ENCODE measurements at regions not wholly inside any gene's neighbourhood (a gene's known extent, or its start where the extent isn't known, plus 50 kb on each side); places are given as distances from the start of the nearest gene placed in this dataset.

DNA sequence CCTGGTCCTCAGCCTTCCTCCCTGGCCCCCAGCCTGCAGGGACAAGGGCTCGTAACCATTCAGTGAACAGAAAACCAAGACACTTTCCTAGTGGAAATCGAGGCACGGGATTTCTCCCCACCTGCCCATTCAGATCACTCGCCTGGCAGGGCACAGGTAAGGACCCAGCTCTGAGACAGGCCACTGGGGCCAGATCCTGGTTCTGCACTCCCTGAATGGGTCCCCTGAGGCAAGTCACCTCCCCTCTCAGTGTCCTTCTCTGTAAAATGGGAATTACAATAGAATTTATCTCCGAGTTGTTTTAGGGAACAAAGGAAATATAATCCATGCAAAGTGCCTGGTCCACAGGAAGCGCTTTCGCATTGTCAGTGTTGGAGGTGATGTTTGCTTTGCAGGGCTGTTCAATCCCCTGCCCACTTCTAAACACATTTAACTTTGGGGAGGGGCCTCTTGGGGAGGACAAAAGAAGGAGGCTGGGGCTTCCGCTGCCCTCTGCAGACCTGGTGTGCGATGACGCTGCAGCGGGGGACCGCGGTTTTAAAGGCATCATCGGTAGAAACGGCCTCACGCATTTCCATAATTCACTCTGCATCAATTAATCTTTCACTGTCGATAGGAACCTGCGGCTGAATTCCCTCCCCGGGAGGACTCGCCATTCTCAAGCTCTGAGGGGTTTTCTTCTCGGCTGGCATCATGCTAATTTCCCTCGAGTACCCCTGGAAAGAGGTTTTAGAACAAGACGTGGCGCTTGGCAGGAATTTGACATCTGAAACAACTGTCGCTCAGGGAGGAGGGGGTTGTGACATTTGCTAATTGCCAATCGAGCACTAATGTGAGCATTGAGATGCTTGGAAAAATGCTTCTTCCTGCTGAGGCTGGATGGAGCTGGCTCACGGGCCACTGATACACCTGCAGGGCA, 70.4 kb upstream of the FGF3 start:
- ATAC-seq = no peak
- H3K27me3 ChIP-seq = peaks cover 4 to 17% (median 11%) of the 10 kb centered on the region in 3 donors

DNA sequence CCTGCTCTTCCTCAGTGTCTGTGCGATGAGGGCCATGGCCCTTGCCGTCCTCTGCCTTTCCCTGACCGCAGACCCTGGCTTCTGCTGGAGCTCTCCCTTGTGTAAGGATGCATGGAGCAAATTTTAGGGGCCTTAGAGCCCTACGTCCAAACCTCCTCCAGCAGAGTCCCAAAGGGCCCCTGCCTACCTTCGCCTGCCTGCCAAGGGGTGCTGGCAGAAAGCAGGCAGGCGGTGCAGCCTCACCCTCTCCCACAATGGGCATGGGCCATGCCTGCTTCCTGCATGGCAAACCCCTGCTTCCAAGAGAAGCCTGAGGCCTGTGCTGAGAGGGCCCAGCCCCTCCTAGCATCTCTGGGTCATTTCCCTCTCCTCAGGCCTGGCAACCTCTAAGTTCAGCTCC, 71.3 kb upstream of the FGF3 start:
- in situ Hi-C loops (cut with MboI; ENCODE audit: low sequenced_read_pairs in 4 of 4) (loop anchor here in 2 of 4 donors (10.0 to 25.0 kb wide), 2 partner anchors 196 to 203 kb away; partner anchors contain the start of gene LTO1 (in 1 of the 2)), intact Hi-C loops (cut with DNase I; ENCODE audit: low total_unique reads) (no loop called here)
- no peaks in the 10 kb centered on the region for H3K4me1 ChIP-seq
- ATAC-seq (no peak), DNase-seq (no peak)
- no peak for TF ChIP-seq POLR2A (IDR thresholded peaks at IDR 0.05)
- TF ChIP-seq, protein P1, sequence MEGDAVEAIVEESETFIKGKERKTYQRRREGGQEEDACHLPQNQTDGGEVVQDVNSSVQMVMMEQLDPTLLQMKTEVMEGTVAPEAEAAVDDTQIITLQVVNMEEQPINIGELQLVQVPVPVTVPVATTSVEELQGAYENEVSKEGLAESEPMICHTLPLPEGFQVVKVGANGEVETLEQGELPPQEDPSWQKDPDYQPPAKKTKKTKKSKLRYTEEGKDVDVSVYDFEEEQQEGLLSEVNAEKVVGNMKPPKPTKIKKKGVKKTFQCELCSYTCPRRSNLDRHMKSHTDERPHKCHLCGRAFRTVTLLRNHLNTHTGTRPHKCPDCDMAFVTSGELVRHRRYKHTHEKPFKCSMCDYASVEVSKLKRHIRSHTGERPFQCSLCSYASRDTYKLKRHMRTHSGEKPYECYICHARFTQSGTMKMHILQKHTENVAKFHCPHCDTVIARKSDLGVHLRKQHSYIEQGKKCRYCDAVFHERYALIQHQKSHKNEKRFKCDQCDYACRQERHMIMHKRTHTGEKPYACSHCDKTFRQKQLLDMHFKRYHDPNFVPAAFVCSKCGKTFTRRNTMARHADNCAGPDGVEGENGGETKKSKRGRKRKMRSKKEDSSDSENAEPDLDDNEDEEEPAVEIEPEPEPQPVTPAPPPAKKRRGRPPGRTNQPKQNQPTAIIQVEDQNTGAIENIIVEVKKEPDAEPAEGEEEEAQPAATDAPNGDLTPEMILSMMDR (IDR thresholded peaks at IDR 0.05 in 4 of 5, conservative IDR thresholded peaks at IDR 0.05 in 1 of 5) = no peak
- H3K36me3 ChIP-seq = no peaks in the 10 kb centered on the region
- H3K4me3 ChIP-seq = no peak overlapping the region
- H3K27ac ChIP-seq = no peak overlapping the region
- H3K9me3 ChIP-seq = no peaks in the 10 kb centered on the region
- peaks cover 4 to 20% (median 11%) of the 10 kb centered on the region in 3 donors for H3K27me3 ChIP-seq

More for the DNA sequence above, 70.4 kb upstream of the FGF3 start:
- intact Hi-C loops (cut with DNase I; ENCODE audit: low total_unique reads) = loop anchor here (5.0 kb wide), 1 partner anchor 187 kb away; the partner anchor contains the start of gene FGF19
- no peak for DNase-seq
- Histone ChIP-seq H3K9me3 (no peaks in the 10 kb centered on the region), H3K4me1 (no peaks in the 10 kb centered on the region), H3K36me3 (no peaks in the 10 kb centered on the region), H3K27ac (no peak overlapping the region), H3K4me3 (no peak overlapping the region)
- TF ChIP-seq POLR2A (IDR thresholded peaks at IDR 0.05) = no peak
- in situ Hi-C loops (cut with MboI; ENCODE audit: low sequenced_read_pairs in 4 of 4) = loop anchor here (5.0 to 25.0 kb wide), 4 partner anchors 195 to 207 kb away; partner anchors contain the start of gene LTO1 (in 1 of the 4)

DNA sequence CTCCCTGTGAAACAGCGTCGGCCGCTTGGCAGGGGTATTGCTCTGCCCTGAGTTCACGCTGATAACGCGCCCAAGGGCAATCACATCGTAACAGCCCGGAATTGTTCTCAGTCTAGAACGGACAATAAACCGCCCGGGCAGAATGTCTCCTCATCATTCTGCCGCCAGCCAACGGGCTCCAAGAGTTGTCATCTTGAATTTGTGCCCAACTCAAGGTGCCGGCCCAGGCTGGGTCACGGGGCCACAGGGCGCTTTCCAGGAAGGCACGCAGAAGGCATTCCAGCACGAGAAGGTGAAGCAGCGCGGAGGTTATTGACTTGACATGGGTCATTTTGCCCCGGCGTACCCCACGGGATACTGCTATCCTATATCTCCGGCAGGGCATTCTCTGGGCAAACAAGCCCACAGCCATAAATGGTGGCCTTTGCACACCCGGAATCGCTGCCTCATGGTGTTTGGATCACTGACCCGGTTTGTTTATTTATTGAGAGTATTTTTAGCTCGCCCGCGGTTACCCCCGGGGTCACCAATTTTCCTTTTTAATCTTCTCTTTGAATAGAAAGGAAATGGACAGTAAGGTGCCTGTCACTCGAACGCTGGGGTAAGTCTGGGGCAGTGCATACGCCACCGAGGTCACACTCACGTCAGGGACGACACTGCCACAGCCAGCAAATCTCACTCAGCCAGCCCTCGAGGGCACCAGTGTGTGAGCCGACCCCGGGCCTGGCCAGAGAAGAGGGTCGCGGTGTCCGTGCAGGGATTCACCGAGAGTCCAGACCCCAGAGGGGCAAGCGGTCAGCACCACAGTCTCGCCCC, 72.4 kb upstream of the FGF3 start:
- Histone ChIP-seq H3K4me3 (no peak overlapping the region), H3K4me1 (no peaks in the 10 kb centered on the region), H3K36me3 (no peaks in the 10 kb centered on the region), H3K27ac (no peak overlapping the region), H3K9me3 (no peaks in the 10 kb centered on the region), H3K27me3 (peaks cover 4 to 20% (median 11%) of the 10 kb centered on the region in 3 donors)
- DNase-seq = no peak
- intact Hi-C loops (cut with DNase I; ENCODE audit: low total_unique reads) (no loop called here), in situ Hi-C loops (cut with MboI; ENCODE audit: low sequenced_read_pairs in 4 of 4) (loop anchor here in 2 of 4 donors (10.0 to 25.0 kb wide), 2 partner anchors 197 to 204 kb away; partner anchors contain the start of gene LTO1 (in 1 of the 2))
- TF ChIP-seq, protein P1 (IDR thresholded peaks at IDR 0.05 in 4 of 5, conservative IDR thresholded peaks at IDR 0.05 in 1 of 5) = no peak
- TF ChIP-seq POLR2A (IDR thresholded peaks at IDR 0.05) = no peak
- no peak for ATAC-seq

DNA sequence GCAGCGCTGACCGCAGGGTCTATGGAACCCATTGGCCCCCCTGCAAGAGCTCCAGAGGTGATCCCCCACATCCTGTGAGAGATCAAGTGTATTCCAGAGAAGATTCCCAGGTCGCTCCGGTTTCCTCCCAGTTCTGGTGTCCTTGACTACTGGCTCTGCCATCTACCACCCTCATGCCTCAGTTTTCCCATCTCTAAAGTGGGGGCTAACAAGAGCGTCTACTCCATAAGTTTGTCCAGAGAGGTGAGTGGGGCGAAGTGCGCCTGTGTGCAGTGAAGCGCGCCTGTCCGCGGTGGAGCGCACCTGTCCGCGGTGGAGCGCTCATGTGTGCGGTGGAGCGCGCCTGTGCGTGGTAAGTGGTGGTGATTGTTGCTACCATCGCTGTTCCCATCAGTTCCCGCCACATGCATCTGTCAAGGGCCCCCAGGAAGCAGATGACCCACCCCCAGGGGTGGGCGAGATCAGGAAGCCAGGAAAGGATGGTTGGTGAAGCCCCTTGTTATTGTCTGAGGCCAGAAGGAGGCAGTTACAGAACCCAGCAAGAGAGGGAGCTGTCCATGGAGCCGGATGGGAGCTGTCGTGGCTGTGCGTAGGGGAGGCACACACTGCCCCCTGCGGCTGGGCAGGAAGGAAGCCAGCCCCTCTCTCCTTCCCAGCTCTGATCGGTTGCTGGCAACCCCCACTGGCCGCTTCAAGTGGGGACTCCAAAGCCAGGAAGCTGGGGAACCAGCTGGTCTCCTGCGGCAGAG, 73.2 kb upstream of the FGF3 start:
- H3K36me3 ChIP-seq = no peaks in the 10 kb centered on the region
- in situ Hi-C loops (cut with MboI; ENCODE audit: low sequenced_read_pairs in 4 of 4) = loop anchor here in 2 of 4 donors (10.0 to 25.0 kb wide), 2 partner anchors 198 to 205 kb away; partner anchors contain the start of gene LTO1 (in 1 of the 2)
- H3K27ac ChIP-seq = no peak overlapping the region
- H3K4me3 ChIP-seq = no peak overlapping the region
- intact Hi-C loops (cut with DNase I; ENCODE audit: low total_unique reads) = no loop called here
- ATAC-seq (no peak), DNase-seq (no peak)
- H3K27me3 ChIP-seq = peaks cover 4 to 20% (median 11%) of the 10 kb centered on the region in 3 donors
- no peaks in the 10 kb centered on the region for H3K4me1 ChIP-seq
- TF ChIP-seq POLR2A (IDR thresholded peaks at IDR 0.05) = no peak
- TF ChIP-seq, protein P1 (IDR thresholded peaks at IDR 0.05 in 4 of 5, conservative IDR thresholded peaks at IDR 0.05 in 1 of 5) = no peak
- H3K9me3 ChIP-seq = no peaks in the 10 kb centered on the region
